Right ventricle myocardium superior (tissue), 1 donor: ENCODE measurements at regions not wholly inside any gene's neighbourhood (a gene's known extent, or its start where the extent isn't known, plus 50 kb on each side); places are given as distances from the start of the nearest gene placed in this dataset.
A peak's percentile ranks its signal among the peaks of the same experiment; 100 is the strongest.

Experiments
- ATAC-seq: fragments of 200-7000 bp; cut with Tn5 transposase; one replicate; pipeline ENCODE4 v1.9.1; 2020; ENCODE audit warnings: mild to moderate bottlenecking; ENCODE audit not compliant: poor library complexity
- DNase-seq: peaks from one replicate; pipeline ENCODE4 v3.0.0-alpha.2; 2020
- intact Hi-C: fragments of 100-400 bp; cut with DNase I; formaldehyde crosslinking; loops from one replicate; pipeline ENCODE4 v1.11.2; 2022
- donor health status: DM: no; HTN: yes; CAD: no; lungs with severe emphysema.

- peak; percentile 85 for ATAC-seq
- DNase-seq: peak; percentile 72
- intact Hi-C loops: loop anchor here (5.0 to 10.0 kb wide), 2 partner anchors 1042 to 1694 kb away; no protein-coding TSS in a partner anchor
Measured at GRCh38 chr5:50962934-50963872, 296.8 kb downstream of the PARP8 start.

- DNase-seq (no peak), ATAC-seq (no peak)
- intact Hi-C loops: loop anchor here (5.0 to 10.0 kb wide), 2 partner anchors 1041 to 1693 kb away; no protein-coding TSS in a partner anchor
Measured at GRCh38 chr5:50963971-50964745, 297.7 kb downstream of the PARP8 start.

- DNase-seq: no peak
- intact Hi-C loops: loop anchor here (5.0 to 10.0 kb wide), 2 partner anchors 1040 to 1692 kb away; no protein-coding TSS in a partner anchor
- no peak for ATAC-seq
Measured at GRCh38 chr5:50964746-50965653, 298.6 kb downstream of the PARP8 start.

GRCh38 chr5:50965654-50966375 lies 299.4 kb downstream of the PARP8 start:
- no peak for ATAC-seq
- intact Hi-C loops: loop anchor here (10.0 kb wide), 1 partner anchor 1039 kb away; no protein-coding TSS in a partner anchor
- no peak for DNase-seq

- intact Hi-C loops: loop anchor here (10.0 kb wide), 1 partner anchor 1038 kb away; no protein-coding TSS in a partner anchor
Measured at GRCh38 chr5:50967009-50967562, 300.6 kb downstream of the PARP8 start.

GRCh38 chr5:50967563-50968355 lies 301.3 kb downstream of the PARP8 start:
- DNase-seq: no peak
- intact Hi-C loops: loop anchor here (10.0 kb wide), 1 partner anchor 1037 kb away; no protein-coding TSS in a partner anchor
- no peak for ATAC-seq

More at GRCh38 chr5:50967009-50967562, 300.6 kb downstream of the PARP8 start:
- DNase-seq (no peak), ATAC-seq (no peak)

- intact Hi-C loops: loop anchor here (10.0 kb wide), 1 partner anchor 1036 kb away; no protein-coding TSS in a partner anchor
- ATAC-seq (no peak), DNase-seq (no peak)
Measured at GRCh38 chr5:50968356-50969149, 302.1 kb downstream of the PARP8 start.

- intact Hi-C loops: loop anchor here (10.0 kb wide), 1 partner anchor 1035 kb away; no protein-coding TSS in a partner anchor
- no peak for ATAC-seq
- no peak for DNase-seq
Measured at GRCh38 chr5:50969151-50970031, 303.0 kb downstream of the PARP8 start.

GRCh38 chr5:50975840-50976239 lies 309.4 kb downstream of the PARP8 start:
- no peak for ATAC-seq
- no peak for DNase-seq
- intact Hi-C loops: no loop called here

- intact Hi-C loops: no loop called here
- DNase-seq (no peak), ATAC-seq (no peak)
Measured at GRCh38 chr5:50978924-50979323, 312.5 kb downstream of the PARP8 start.

GRCh38 chr5:50984640-50985039 lies 318.2 kb downstream of the PARP8 start:
- ATAC-seq (no peak), DNase-seq (no peak)
- intact Hi-C loops: no loop called here

GRCh38 chr5:50990296-50990924 lies 324.0 kb downstream of the PARP8 start:
- no peak for DNase-seq
- intact Hi-C loops: no loop called here
- ATAC-seq: no peak

GRCh38 chr5:50995285-50995942 lies 329.0 kb downstream of the PARP8 start:
- no peak for ATAC-seq
- intact Hi-C loops: no loop called here
- DNase-seq: no peak
